Esophagus muscularis mucosa (tissue), 4 donors: ENCODE measurements at regions not wholly inside any gene's neighbourhood (a gene's known extent, or its start where the extent isn't known, plus 50 kb on each side); places are given as distances from the start of the nearest gene placed in this dataset.

Experiments
- CTCF ChIP-seq, 3 experiments: fragments of 200-600 bp in 2 of 3; fragments of 450-650 bp in 1 of 3; sonication (generic) in 2 of 3; IDR thresholded peaks; one replicate each; pipeline ENCODE4 v1.5.1; 2017 to 2019; ENCODE audit warnings: antibody characterized with exemption in 3 of 3, mild to moderate bottlenecking in 2 of 3, moderate library complexity in 1 of 3
- EP300 ChIP-seq: sonication (generic); formaldehyde crosslinking; IDR thresholded peaks from one replicate; pipeline ENCODE4 v1.6.1; 2017; ENCODE audit warnings: antibody characterized with exemption
- POLR2A ChIP-seq: fragments of 450-650 bp; IDR thresholded peaks from one replicate; pipeline ENCODE4 v1.6.1; 2017; ENCODE audit warnings: antibody characterized with exemption, moderate library complexity, mild to moderate bottlenecking, low read depth
- POLR2AphosphoS5 ChIP-seq, 2 donors: sonication (generic); formaldehyde crosslinking; IDR thresholded peaks; one replicate each; pipeline ENCODE4 v1.6.1; 2017; ENCODE audit warnings: antibody characterized with exemption in 2 of 2

- TF ChIP-seq POLR2A (no peak), CTCF (IDR thresholded peaks at IDR 0.05) (no peak), POLR2AphosphoS5 (IDR thresholded peaks at IDR 0.05) (no peak), EP300 (no peak)
Observed at GRCh38 chr16:5730783-5731182, 633.2 kb upstream of the EEF2KMT start.
